Suppressor macrophage treated with lipopolysaccharide for 1 hour (primary cell): ENCODE measurements at regions not wholly inside any gene's neighbourhood (a gene's known extent, or its start where the extent isn't known, plus 50 kb on each side); places are given as distances from the start of the nearest gene placed in this dataset.
"Not testable (repeated sequence)": the region's sequence is repeated elsewhere in the genome, so short reads cannot be mapped to it uniquely, and the experiment has no call there.

Source experiments
- DNase-seq, 3 donors: peaks; one replicate each; pipeline ENCODE4 v3.0.0-alpha.2; 2020 to 2022

- no peak for DNase-seq
These were observed 2126.0 kb downstream of the TP53TG3F start for GRCh38 chr16:35585411-35585810.

- DNase-seq, result not testable (repeated sequence)
These were observed 2131.5 kb downstream of the TP53TG3F start for GRCh38 chr16:35590913-35591312.

- DNase-seq, result no peak
These were observed 2137.1 kb downstream of the TP53TG3F start for GRCh38 chr16:35596467-35596866.

- no peak for DNase-seq
These were observed 2139.4 kb downstream of the TP53TG3F start for GRCh38 chr16:35598696-35599332.

- DNase-seq, result no peak
These were observed 2140.2 kb downstream of the TP53TG3F start for GRCh38 chr16:35599429-35600160.

- not testable (repeated sequence) for DNase-seq
These were observed 2140.7 kb downstream of the TP53TG3F start for GRCh38 chr16:35600161-35600555.

- DNase-seq, result no peak
These were observed 2142.7 kb downstream of the TP53TG3F start for GRCh38 chr16:35602116-35602515.

- not testable (repeated sequence) for DNase-seq
These were observed 2144.0 kb downstream of the TP53TG3F start for GRCh38 chr16:35603371-35603770.

- no peak for DNase-seq
These were observed 2146.5 kb downstream of the TP53TG3F start for GRCh38 chr16:35605921-35606320.

GRCh38 chr16:35614883-35615282 lies 2155.5 kb downstream of the TP53TG3F start:
- not testable (repeated sequence) for DNase-seq

GRCh38 chr16:35619176-35619575 lies 2159.8 kb downstream of the TP53TG3F start:
- not testable (repeated sequence) for DNase-seq

GRCh38 chr16:35626041-35626440 lies 2166.6 kb downstream of the TP53TG3F start:
- DNase-seq, result no peak

- DNase-seq, result no peak
These were observed 2169.6 kb downstream of the TP53TG3F start for GRCh38 chr16:35628976-35629375.

GRCh38 chr16:35631261-35631945 lies 2172.0 kb downstream of the TP53TG3F start:
- no peak for DNase-seq

GRCh38 chr16:35636480-35637230 lies 2177.2 kb downstream of the TP53TG3F start:
- no peak for DNase-seq

GRCh38 chr16:35637683-35638082 lies 2178.3 kb downstream of the TP53TG3F start:
- no peak for DNase-seq

- no peak for DNase-seq
These were observed 2180.1 kb downstream of the TP53TG3F start for GRCh38 chr16:35639233-35640205.

- DNase-seq, result no peak
These were observed 2183.0 kb downstream of the TP53TG3F start for GRCh38 chr16:35642322-35642835.

GRCh38 chr16:35651841-35652240 lies 2192.4 kb downstream of the TP53TG3F start:
- DNase-seq, result no peak

- no peak for DNase-seq
These were observed 2204.8 kb downstream of the TP53TG3F start for GRCh38 chr16:35664091-35664693.

GRCh38 chr16:35685085-35685484 lies 2225.7 kb downstream of the TP53TG3F start:
- no peak for DNase-seq
